Loucy (cell line): ENCODE measurements at regions not wholly inside any gene's neighbourhood (a gene's known extent, or its start where the extent isn't known, plus 50 kb on each side); places are given as distances from the start of the nearest gene placed in this dataset.

ENCODE experiments used
- CTCF ChIP-seq: fragments of 200-600 bp; sonication (generic); conservative IDR thresholded peaks from 2 replicates; pipeline ENCODE4 v1.5.1; 2014; ENCODE audit warnings: mild to moderate bottlenecking, antibody characterized with exemption, low read length
- EZH2phosphoT487 ChIP-seq: fragments of 200-600 bp; IDR thresholded peaks from 2 replicates; pipeline ENCODE4 v1.6.1; 2018; ENCODE audit warnings: antibody characterized with exemption, mild to moderate bottlenecking, moderate library complexity, borderline replicate concordance

- TF ChIP-seq CTCF (no peak), EZH2phosphoT487 (no peak)
Measured at GRCh38 chr5:116813356-116813755, 238.7 kb upstream of the SEMA6A start.
